Loucy (cell line): ENCODE measurements at regions not wholly inside any gene's neighbourhood (a gene's known extent, or its start where the extent isn't known, plus 50 kb on each side); places are given as distances from the start of the nearest gene placed in this dataset.

Experiments used
- EZH2phosphoT487 ChIP-seq: fragments of 200-600 bp; IDR thresholded peaks from 2 replicates; pipeline ENCODE4 v1.6.1; 2018; ENCODE audit warnings: antibody characterized with exemption, mild to moderate bottlenecking, moderate library complexity, borderline replicate concordance
- TF ChIP-seq, protein P1 (sequence below): fragments of 200-600 bp; sonication (generic); conservative IDR thresholded peaks from 2 replicates; pipeline ENCODE4 v1.5.1; 2014; ENCODE audit warnings: mild to moderate bottlenecking, antibody characterized with exemption, low read length

DNA sequence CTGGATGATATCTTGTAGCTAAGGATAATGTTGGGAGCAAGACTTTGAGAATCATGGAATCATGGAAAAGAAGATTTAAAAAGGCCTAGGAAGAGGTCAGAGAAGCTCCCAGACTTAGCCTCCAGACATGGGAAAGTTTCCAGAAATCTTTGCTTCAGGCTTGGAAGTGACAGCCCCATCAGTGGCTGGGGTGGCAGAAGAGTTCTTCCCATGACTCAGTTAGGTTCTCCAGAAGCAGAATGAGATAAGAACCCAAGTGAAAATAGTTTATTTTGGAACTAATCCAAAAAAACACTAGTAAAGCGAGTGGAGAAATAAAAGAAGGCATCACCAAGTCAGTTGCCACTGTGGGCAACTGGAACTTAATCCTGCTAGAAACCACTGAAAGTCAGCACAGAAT lies 506.9 kb downstream of the MID1IP1 start:
- TF ChIP-seq, protein P1, sequence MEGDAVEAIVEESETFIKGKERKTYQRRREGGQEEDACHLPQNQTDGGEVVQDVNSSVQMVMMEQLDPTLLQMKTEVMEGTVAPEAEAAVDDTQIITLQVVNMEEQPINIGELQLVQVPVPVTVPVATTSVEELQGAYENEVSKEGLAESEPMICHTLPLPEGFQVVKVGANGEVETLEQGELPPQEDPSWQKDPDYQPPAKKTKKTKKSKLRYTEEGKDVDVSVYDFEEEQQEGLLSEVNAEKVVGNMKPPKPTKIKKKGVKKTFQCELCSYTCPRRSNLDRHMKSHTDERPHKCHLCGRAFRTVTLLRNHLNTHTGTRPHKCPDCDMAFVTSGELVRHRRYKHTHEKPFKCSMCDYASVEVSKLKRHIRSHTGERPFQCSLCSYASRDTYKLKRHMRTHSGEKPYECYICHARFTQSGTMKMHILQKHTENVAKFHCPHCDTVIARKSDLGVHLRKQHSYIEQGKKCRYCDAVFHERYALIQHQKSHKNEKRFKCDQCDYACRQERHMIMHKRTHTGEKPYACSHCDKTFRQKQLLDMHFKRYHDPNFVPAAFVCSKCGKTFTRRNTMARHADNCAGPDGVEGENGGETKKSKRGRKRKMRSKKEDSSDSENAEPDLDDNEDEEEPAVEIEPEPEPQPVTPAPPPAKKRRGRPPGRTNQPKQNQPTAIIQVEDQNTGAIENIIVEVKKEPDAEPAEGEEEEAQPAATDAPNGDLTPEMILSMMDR: no peak
- no peak for TF ChIP-seq EZH2phosphoT487
